ENCODE measurements at regions not wholly inside any gene's neighbourhood (a gene's known extent, or its start where the extent isn't known, plus 50 kb on each side); places are given as distances from the start of the nearest gene placed in this dataset.

- Mint-ChIP-seq H3K27ac (no peak overlapping the region), H3K36me3 (ENCODE audit: low read depth) (no peaks in the 10 kb centered on the region), H3K4me1 (ENCODE audit: low read depth) (no peaks in the 10 kb centered on the region), H3K4me3 (no peak overlapping the region), H3K9me3 (peaks cover 35% of the 10 kb centered on the region), H3K27me3 (ENCODE audit: low read depth) (no peaks in the 10 kb centered on the region)
- DNase-seq (ENCODE audit: low spot score): no peak
These were observed 168.8 kb upstream of the ZFP42 start for GRCh38 chr4:187826725-187827124.

- Mint-ChIP-seq H3K27me3 (ENCODE audit: low read depth) (no peaks in the 10 kb centered on the region), H3K4me1 (ENCODE audit: low read depth) (no peaks in the 10 kb centered on the region), H3K9me3 (peaks cover 42% of the 10 kb centered on the region), H3K36me3 (ENCODE audit: low read depth) (no peaks in the 10 kb centered on the region), H3K27ac (no peak overlapping the region), H3K4me3 (no peak overlapping the region)
- no peak for DNase-seq (ENCODE audit: low spot score)
These were observed 167.9 kb upstream of the ZFP42 start for GRCh38 chr4:187827631-187828030.

- Mint-ChIP-seq H3K4me1 (ENCODE audit: low read depth) (no peaks in the 10 kb centered on the region), H3K9me3 (peaks cover 26% of the 10 kb centered on the region), H3K4me3 (no peak overlapping the region), H3K36me3 (ENCODE audit: low read depth) (no peaks in the 10 kb centered on the region), H3K27me3 (ENCODE audit: low read depth) (no peaks in the 10 kb centered on the region), H3K27ac (no peak overlapping the region)
- DNase-seq (ENCODE audit: low spot score): no peak
These were observed 155.8 kb upstream of the ZFP42 start for GRCh38 chr4:187839765-187840164.

GRCh38 chr4:187840814-187841213 is 154.8 kb upstream of the ZFP42 start:
- no peak for DNase-seq (ENCODE audit: low spot score)
- Mint-ChIP-seq H3K27ac (no peak overlapping the region), H3K36me3 (ENCODE audit: low read depth) (no peaks in the 10 kb centered on the region), H3K9me3 (peaks cover 19% of the 10 kb centered on the region), H3K4me1 (ENCODE audit: low read depth) (no peaks in the 10 kb centered on the region), H3K4me3 (no peak overlapping the region), H3K27me3 (ENCODE audit: low read depth) (no peaks in the 10 kb centered on the region)

GRCh38 chr4:187849556-187850225 is 145.9 kb upstream of the ZFP42 start:
- H3K36me3 Mint-ChIP-seq (ENCODE audit: low read depth): no peaks in the 10 kb centered on the region
- peaks cover 20% of the 10 kb centered on the region for H3K9me3 Mint-ChIP-seq
- no peak overlapping the region for H3K27ac Mint-ChIP-seq
- DNase-seq (ENCODE audit: low spot score): no peak
- H3K27me3 Mint-ChIP-seq (ENCODE audit: low read depth): no peaks in the 10 kb centered on the region
- no peaks in the 10 kb centered on the region for H3K4me1 Mint-ChIP-seq (ENCODE audit: low read depth)
- H3K4me3 Mint-ChIP-seq: no peak overlapping the region

GRCh38 chr4:187865914-187866313 is 129.7 kb upstream of the ZFP42 start:
- no peaks in the 10 kb centered on the region for H3K27me3 Mint-ChIP-seq (ENCODE audit: low read depth)
- H3K4me1 Mint-ChIP-seq (ENCODE audit: low read depth): no peaks in the 10 kb centered on the region
- DNase-seq (ENCODE audit: low spot score): no peak
- peaks cover 31% of the 10 kb centered on the region for H3K9me3 Mint-ChIP-seq
- H3K4me3 Mint-ChIP-seq: no peak overlapping the region
- no peak overlapping the region for H3K27ac Mint-ChIP-seq
- no peaks in the 10 kb centered on the region for H3K36me3 Mint-ChIP-seq (ENCODE audit: low read depth)

GRCh38 chr4:187883049-187883448 is 112.5 kb upstream of the ZFP42 start:
- no peaks in the 10 kb centered on the region for H3K36me3 Mint-ChIP-seq (ENCODE audit: low read depth)

GRCh38 chr4:187883836-187884475 is 111.6 kb upstream of the ZFP42 start:
- Mint-ChIP-seq H3K4me1 (ENCODE audit: low read depth) (no peaks in the 10 kb centered on the region), H3K27ac (no peak overlapping the region), H3K36me3 (ENCODE audit: low read depth) (no peaks in the 10 kb centered on the region), H3K9me3 (peaks cover 42% of the 10 kb centered on the region), H3K27me3 (ENCODE audit: low read depth) (no peaks in the 10 kb centered on the region), H3K4me3 (no peak overlapping the region)
- DNase-seq (ENCODE audit: low spot score): no peak

More at GRCh38 chr4:187883049-187883448, 112.5 kb upstream of the ZFP42 start:
- Mint-ChIP-seq H3K27me3 (ENCODE audit: low read depth) (no peaks in the 10 kb centered on the region), H3K27ac (no peak overlapping the region), H3K4me3 (no peak overlapping the region), H3K9me3 (peaks cover 38% of the 10 kb centered on the region), H3K4me1 (ENCODE audit: low read depth) (no peaks in the 10 kb centered on the region)
- no peak for DNase-seq (ENCODE audit: low spot score)

- no peaks in the 10 kb centered on the region for H3K27me3 Mint-ChIP-seq (ENCODE audit: low read depth)
- no peak for DNase-seq (ENCODE audit: low spot score)
- H3K9me3 Mint-ChIP-seq: peaks cover 44% of the 10 kb centered on the region
- H3K4me3 Mint-ChIP-seq: no peak overlapping the region
- no peak overlapping the region for H3K27ac Mint-ChIP-seq
- H3K36me3 Mint-ChIP-seq (ENCODE audit: low read depth): no peaks in the 10 kb centered on the region
- no peaks in the 10 kb centered on the region for H3K4me1 Mint-ChIP-seq (ENCODE audit: low read depth)
These were observed 107.7 kb upstream of the ZFP42 start for GRCh38 chr4:187887906-187888305.

- Mint-ChIP-seq H3K4me1 (ENCODE audit: low read depth) (no peaks in the 10 kb centered on the region), H3K27ac (no peak overlapping the region), H3K9me3 (peaks cover 50% of the 10 kb centered on the region), H3K4me3 (no peak overlapping the region), H3K27me3 (ENCODE audit: low read depth) (no peaks in the 10 kb centered on the region), H3K36me3 (ENCODE audit: low read depth) (no peaks in the 10 kb centered on the region)
- DNase-seq (ENCODE audit: low spot score): no peak
These were observed 105.9 kb upstream of the ZFP42 start for GRCh38 chr4:187889651-187890050.

GRCh38 chr4:187893418-187893817 is 102.2 kb upstream of the ZFP42 start:
- Mint-ChIP-seq H3K27me3 (ENCODE audit: low read depth) (no peaks in the 10 kb centered on the region), H3K36me3 (ENCODE audit: low read depth) (no peaks in the 10 kb centered on the region), H3K4me3 (no peak overlapping the region), H3K4me1 (ENCODE audit: low read depth) (no peaks in the 10 kb centered on the region), H3K9me3 (peaks cover 42% of the 10 kb centered on the region), H3K27ac (no peak overlapping the region)
- no peak for DNase-seq (ENCODE audit: low spot score)

GRCh38 chr4:187903106-187903505 is 92.5 kb upstream of the ZFP42 start:
- Mint-ChIP-seq H3K27ac (no peak overlapping the region), H3K9me3 (peaks cover 23% of the 10 kb centered on the region), H3K4me1 (ENCODE audit: low read depth) (no peaks in the 10 kb centered on the region), H3K27me3 (ENCODE audit: low read depth) (no peaks in the 10 kb centered on the region), H3K36me3 (ENCODE audit: low read depth) (no peaks in the 10 kb centered on the region), H3K4me3 (no peak overlapping the region)
- DNase-seq (ENCODE audit: low spot score): no peak

GRCh38 chr4:187903700-187904099 is 91.9 kb upstream of the ZFP42 start:
- Mint-ChIP-seq H3K36me3 (ENCODE audit: low read depth) (no peaks in the 10 kb centered on the region), H3K4me3 (no peak overlapping the region), H3K9me3 (peaks cover 23% of the 10 kb centered on the region), H3K27ac (no peak overlapping the region), H3K4me1 (ENCODE audit: low read depth) (no peaks in the 10 kb centered on the region), H3K27me3 (ENCODE audit: low read depth) (no peaks in the 10 kb centered on the region)
- no peak for DNase-seq (ENCODE audit: low spot score)

- no peaks in the 10 kb centered on the region for H3K4me1 Mint-ChIP-seq (ENCODE audit: low read depth)
- H3K36me3 Mint-ChIP-seq (ENCODE audit: low read depth): no peaks in the 10 kb centered on the region
- no peaks in the 10 kb centered on the region for H3K27me3 Mint-ChIP-seq (ENCODE audit: low read depth)
- H3K9me3 Mint-ChIP-seq: peaks cover 5% of the 10 kb centered on the region
- H3K27ac Mint-ChIP-seq: no peak overlapping the region
- DNase-seq (ENCODE audit: low spot score): no peak
- no peak overlapping the region for H3K4me3 Mint-ChIP-seq
These were observed 87.5 kb upstream of the ZFP42 start for GRCh38 chr4:187908079-187908561.

GRCh38 chr4:187908731-187909130 is 86.8 kb upstream of the ZFP42 start:
- no peaks in the 10 kb centered on the region for H3K36me3 Mint-ChIP-seq (ENCODE audit: low read depth)
- H3K4me3 Mint-ChIP-seq: no peak overlapping the region
- H3K27me3 Mint-ChIP-seq (ENCODE audit: low read depth): no peaks in the 10 kb centered on the region
- DNase-seq (ENCODE audit: low spot score): no peak
- H3K4me1 Mint-ChIP-seq (ENCODE audit: low read depth): no peaks in the 10 kb centered on the region
- H3K27ac Mint-ChIP-seq: no peak overlapping the region
- peaks cover 7% of the 10 kb centered on the region for H3K9me3 Mint-ChIP-seq

Measured in T-helper 2 cell treated with Interferon-gamma antibody and Interleukin-4, amounts not matched to agents 5 μg/mL and 100 μg/mL, for 36 hours (primary cell).